ENCODE measurements at regions not wholly inside any gene's neighbourhood (a gene's known extent, or its start where the extent isn't known, plus 50 kb on each side); places are given as distances from the start of the nearest gene placed in this dataset.

DNA sequence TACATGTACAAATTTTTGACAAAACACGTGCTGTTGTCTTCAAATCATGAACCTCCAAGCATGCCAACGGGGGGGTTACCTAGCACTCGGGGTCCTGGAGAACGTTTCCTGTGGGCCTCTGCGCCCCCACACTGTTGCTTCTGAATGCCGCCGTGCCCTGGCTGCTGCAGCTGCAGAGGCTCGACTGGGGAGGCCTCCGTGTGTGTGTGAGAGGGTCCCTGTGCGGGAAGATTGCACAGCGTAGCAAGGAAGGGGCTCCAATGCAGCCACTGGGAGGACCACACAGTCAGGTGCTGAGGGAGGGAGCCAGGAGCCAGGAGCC lies 1322.2 kb downstream of the TBC1D22A start:
- no peak for ATAC-seq
- no peak for TF ChIP-seq TCF4 (CRISPR knock-in tag; IDR thresholded peaks at IDR 0.05; ENCODE audit: borderline replicate concordance)

DNA sequence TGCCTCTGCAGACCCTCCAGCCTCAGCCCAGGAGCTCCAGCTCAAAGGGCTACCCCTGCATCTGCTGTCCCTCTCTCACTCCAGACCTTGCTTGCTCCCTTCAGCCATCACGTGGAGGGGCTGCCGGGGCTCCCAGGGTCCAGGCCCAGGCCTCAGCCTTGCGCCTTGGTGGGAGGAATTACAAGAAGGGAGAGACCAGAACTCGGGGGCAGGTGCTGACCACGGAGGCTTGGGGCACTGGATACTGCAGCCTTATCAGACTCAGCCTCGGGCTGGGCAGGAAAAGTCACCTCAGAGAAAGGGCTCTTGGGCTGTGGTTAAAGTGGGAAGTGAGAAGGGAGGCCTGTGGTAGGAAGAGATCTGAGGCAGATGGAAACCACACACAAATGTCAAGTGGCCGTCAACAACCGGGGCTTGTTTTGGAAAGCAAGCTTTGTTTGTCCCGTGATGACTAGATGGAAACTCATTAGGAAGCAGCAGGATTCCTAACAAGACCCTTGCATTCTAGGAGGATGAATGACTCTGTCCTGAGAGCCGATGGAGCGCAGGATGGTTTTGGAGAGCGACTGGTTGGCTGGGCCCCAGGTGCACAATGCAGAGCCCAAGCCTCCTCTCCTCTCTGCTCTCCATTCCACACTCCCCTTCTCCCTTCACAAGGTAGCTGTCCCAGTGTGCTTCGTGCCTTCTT lies 1321.7 kb downstream of the TBC1D22A start:
- no peak for ATAC-seq
- no peak for TF ChIP-seq ESRRG (CRISPR knock-in tag; IDR thresholded peaks at IDR 0.05)
- no peak for TF ChIP-seq ZNF8 (CRISPR knock-in tag; IDR thresholded peaks at IDR 0.05)
- no peak for TF ChIP-seq ZC3H10 (CRISPR knock-in tag; IDR thresholded peaks at IDR 0.05)

DNA sequence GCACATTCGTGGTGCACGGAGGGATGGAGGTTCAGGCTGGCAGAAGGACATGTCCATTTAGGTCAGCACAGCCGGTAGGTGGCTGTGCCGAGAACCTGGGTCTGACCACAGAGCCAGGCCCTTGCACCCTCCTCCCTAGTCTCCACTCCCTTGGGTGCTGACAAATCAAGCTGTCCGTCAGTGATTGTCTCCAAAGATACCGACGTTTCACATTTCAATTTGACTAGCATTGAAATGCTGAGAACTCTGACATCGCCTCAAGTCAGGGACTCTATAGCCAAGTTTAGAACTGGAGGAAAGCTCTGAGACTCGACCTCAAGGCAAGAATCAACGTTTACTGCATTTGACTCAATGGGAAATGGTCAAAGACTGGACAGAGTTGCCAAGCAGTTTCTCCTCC lies 1321.1 kb downstream of the TBC1D22A start:
- TF ChIP-seq ARNTL (CRISPR knock-in tag; IDR thresholded peaks at IDR 0.05; ENCODE audit: borderline replicate concordance, low read depth) (no peak), ZNF70 (CRISPR knock-in tag; IDR thresholded peaks at IDR 0.05) (no peak), PPARA (CRISPR knock-in tag; IDR thresholded peaks at IDR 0.05; ENCODE audit: borderline replicate concordance) (no peak), SNAI2 (CRISPR knock-in tag; IDR thresholded peaks at IDR 0.05) (no peak), OSR1 (CRISPR knock-in tag; IDR thresholded peaks at IDR 0.05) (no peak), BACH2 (CRISPR knock-in tag; IDR thresholded peaks at IDR 0.05; ENCODE audit: borderline replicate concordance) (no peak), RARB (CRISPR knock-in tag; IDR thresholded peaks at IDR 0.05) (no peak), ZFP30 (CRISPR knock-in tag; IDR thresholded peaks at IDR 0.05) (no peak), ZC3H10 (CRISPR knock-in tag; IDR thresholded peaks at IDR 0.05) (no peak), TCF4 (CRISPR knock-in tag; IDR thresholded peaks at IDR 0.05; ENCODE audit: borderline replicate concordance) (no peak), ZNF565 (CRISPR knock-in tag; conservative IDR thresholded peaks at IDR 0.05; ENCODE audit: low read depth) (no peak)
- TF ChIP-seq, protein P1, sequence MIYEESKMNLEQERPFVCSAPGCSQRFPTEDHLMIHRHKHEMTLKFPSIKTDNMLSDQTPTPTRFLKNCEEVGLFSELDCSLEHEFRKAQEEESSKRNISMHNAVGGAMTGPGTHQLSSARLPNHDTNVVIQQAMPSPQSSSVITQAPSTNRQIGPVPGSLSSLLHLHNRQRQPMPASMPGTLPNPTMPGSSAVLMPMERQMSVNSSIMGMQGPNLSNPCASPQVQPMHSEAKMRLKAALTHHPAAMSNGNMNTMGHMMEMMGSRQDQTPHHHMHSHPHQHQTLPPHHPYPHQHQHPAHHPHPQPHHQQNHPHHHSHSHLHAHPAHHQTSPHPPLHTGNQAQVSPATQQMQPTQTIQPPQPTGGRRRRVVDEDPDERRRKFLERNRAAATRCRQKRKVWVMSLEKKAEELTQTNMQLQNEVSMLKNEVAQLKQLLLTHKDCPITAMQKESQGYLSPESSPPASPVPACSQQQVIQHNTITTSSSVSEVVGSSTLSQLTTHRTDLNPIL (CRISPR knock-in tag; IDR thresholded peaks at IDR 0.05; ENCODE audit: low read depth) = no peak
- TF ChIP-seq, protein P2, sequence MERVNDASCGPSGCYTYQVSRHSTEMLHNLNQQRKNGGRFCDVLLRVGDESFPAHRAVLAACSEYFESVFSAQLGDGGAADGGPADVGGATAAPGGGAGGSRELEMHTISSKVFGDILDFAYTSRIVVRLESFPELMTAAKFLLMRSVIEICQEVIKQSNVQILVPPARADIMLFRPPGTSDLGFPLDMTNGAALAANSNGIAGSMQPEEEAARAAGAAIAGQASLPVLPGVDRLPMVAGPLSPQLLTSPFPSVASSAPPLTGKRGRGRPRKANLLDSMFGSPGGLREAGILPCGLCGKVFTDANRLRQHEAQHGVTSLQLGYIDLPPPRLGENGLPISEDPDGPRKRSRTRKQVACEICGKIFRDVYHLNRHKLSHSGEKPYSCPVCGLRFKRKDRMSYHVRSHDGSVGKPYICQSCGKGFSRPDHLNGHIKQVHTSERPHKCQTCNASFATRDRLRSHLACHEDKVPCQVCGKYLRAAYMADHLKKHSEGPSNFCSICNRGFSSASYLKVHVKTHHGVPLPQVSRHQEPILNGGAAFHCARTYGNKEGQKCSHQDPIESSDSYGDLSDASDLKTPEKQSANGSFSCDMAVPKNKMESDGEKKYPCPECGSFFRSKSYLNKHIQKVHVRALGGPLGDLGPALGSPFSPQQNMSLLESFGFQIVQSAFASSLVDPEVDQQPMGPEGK (CRISPR knock-in tag; IDR thresholded peaks at IDR 0.05; ENCODE audit: borderline replicate concordance) = no peak
- ATAC-seq = no peak

DNA sequence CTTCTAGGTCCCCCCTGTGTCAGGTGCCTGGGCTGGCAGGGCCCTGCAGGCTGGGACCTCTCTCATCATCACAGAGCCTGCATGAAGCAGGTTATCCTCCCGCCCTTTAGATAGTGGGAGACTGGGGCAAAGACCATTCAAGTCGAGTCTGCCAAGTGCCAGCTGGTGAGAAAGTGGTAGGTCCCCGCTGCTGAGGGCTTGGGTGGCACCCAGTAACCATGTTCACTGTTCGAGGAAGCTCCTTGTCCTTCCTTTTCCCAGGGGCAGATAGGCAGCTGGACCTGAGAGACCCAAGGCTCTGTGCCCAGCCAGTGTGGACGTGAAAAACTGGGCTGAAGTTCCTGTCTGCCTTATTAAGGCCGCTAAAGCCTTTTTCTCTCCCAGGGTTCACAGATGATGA lies 1319.8 kb downstream of the TBC1D22A start:
- TF ChIP-seq, protein P2 (CRISPR knock-in tag; IDR thresholded peaks at IDR 0.05; ENCODE audit: borderline replicate concordance) = no peak
- ATAC-seq = no peak

DNA sequence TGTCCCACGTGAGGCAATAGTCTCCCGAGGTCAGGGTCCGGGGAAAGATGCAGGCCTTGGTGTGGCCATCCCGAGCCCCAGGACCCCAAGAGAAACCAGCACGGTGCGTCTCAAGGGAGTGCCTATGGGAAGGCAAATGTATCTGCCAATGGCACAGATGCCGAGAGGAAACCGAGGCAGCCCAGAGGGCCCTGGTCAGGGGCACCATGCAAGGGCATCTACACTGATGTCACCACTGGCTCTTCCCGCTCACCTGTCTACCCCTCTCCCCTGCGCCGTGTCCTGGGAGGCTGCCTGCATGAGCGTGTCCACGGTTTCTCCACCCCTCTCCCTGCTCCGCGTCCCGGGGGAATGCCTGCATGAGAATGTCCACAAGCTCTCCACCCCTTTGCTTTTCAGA lies 1318.8 kb downstream of the TBC1D22A start:
- no peak for ATAC-seq
- TF ChIP-seq, protein P3, sequence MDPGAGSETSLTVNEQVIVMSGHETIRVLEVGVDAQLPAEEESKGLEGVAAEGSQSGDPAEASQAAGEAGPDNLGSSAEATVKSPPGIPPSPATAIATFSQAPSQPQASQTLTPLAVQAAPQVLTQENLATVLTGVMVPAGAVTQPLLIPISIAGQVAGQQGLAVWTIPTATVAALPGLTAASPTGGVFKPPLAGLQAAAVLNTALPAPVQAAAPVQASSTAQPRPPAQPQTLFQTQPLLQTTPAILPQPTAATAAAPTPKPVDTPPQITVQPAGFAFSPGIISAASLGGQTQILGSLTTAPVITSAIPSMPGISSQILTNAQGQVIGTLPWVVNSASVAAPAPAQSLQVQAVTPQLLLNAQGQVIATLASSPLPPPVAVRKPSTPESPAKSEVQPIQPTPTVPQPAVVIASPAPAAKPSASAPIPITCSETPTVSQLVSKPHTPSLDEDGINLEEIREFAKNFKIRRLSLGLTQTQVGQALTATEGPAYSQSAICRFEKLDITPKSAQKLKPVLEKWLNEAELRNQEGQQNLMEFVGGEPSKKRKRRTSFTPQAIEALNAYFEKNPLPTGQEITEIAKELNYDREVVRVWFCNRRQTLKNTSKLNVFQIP (CRISPR knock-in tag; IDR thresholded peaks at IDR 0.05; ENCODE audit: borderline replicate concordance, low read depth) = no peak

DNA sequence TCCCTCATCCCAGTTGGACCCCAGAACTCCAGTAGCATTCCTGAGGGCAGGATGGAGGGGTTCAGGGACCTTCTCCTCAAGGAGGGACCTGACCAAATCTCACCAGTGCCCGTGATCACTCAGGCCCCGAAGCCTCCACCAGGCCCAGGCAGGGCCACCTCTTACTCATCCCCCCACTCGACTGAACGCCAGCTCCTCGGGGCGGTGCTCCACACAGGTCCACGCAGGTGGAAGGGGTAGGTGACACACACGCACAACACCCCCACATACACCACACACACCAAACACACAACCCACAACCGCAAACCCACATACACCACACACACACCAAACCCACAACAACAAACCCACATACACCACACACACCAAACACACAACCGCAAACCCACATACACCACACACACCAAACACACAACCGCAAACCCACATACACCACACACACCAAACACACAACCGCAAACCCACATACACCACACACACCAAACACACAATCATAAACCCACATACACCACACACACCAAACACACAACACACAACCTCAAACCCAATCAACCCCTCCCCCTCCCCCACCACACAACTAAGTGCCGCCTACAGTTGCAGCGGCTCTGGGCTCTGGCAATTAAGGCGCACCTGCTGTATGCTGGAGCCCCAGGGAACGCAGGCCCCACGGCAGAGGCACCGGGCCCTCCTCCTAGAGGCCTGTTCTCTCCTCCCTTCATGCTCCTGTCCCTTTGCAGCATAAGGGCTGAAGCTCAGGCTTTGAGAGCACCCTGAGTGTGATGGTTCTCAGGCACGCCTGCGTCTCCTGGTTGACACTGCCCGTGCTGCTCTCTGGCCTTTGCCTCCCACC lies 1318.1 kb downstream of the TBC1D22A start:
- no peak for ATAC-seq
- no peak for TF ChIP-seq CSDC2 (CRISPR knock-in tag; IDR thresholded peaks at IDR 0.05)
- TF ChIP-seq ZNF565 (CRISPR knock-in tag; conservative IDR thresholded peaks at IDR 0.05; ENCODE audit: low read depth) = no peak
- TF ChIP-seq, protein P4, sequence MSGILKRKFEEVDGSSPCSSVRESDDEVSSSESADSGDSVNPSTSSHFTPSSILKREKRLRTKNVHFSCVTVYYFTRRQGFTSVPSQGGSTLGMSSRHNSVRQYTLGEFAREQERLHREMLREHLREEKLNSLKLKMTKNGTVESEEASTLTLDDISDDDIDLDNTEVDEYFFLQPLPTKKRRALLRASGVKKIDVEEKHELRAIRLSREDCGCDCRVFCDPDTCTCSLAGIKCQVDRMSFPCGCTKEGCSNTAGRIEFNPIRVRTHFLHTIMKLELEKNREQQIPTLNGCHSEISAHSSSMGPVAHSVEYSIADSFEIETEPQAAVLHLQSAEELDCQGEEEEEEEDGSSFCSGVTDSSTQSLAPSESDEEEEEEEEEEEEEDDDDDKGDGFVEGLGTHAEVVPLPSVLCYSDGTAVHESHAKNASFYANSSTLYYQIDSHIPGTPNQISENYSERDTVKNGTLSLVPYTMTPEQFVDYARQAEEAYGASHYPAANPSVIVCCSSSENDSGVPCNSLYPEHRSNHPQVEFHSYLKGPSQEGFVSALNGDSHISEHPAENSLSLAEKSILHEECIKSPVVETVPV (CRISPR knock-in tag; IDR thresholded peaks at IDR 0.05) = no peak
- TF ChIP-seq GLIS3 (CRISPR knock-in tag; IDR thresholded peaks at IDR 0.05) = no peak
- TF ChIP-seq OSR1 (CRISPR knock-in tag; IDR thresholded peaks at IDR 0.05) = no peak
- TF ChIP-seq ZFP3 (CRISPR knock-in tag; IDR thresholded peaks at IDR 0.05) = no peak
- TF ChIP-seq TCF4 (CRISPR knock-in tag; IDR thresholded peaks at IDR 0.05; ENCODE audit: borderline replicate concordance) = no peak
- TF ChIP-seq ARNTL (CRISPR knock-in tag; IDR thresholded peaks at IDR 0.05; ENCODE audit: borderline replicate concordance, low read depth) = no peak
- no peak for TF ChIP-seq ESRRG (CRISPR knock-in tag; IDR thresholded peaks at IDR 0.05)
- TF ChIP-seq SNAI2 (CRISPR knock-in tag; IDR thresholded peaks at IDR 0.05) = no peak
- TF ChIP-seq PPARA (CRISPR knock-in tag; IDR thresholded peaks at IDR 0.05; ENCODE audit: borderline replicate concordance) = no peak
- TF ChIP-seq ZNF8 (CRISPR knock-in tag; IDR thresholded peaks at IDR 0.05) = no peak

All from SK-N-SH treated with all-trans-retinoic acid at 6 μM for 48 hours (cell line).